H4 (cell line): ENCODE measurements at regions not wholly inside any gene's neighbourhood (a gene's known extent, or its start where the extent isn't known, plus 50 kb on each side); places are given as distances from the start of the nearest gene placed in this dataset.
"Not testable (repeated sequence)": the region's sequence is repeated elsewhere in the genome, so short reads cannot be mapped to it uniquely, and the experiment has no call there.

ENCODE experiments used
- DNase-seq: peaks from one replicate; pipeline ENCODE4 v3.0.0-alpha.2; 2015; ENCODE audit warnings: low spot score

DNA sequence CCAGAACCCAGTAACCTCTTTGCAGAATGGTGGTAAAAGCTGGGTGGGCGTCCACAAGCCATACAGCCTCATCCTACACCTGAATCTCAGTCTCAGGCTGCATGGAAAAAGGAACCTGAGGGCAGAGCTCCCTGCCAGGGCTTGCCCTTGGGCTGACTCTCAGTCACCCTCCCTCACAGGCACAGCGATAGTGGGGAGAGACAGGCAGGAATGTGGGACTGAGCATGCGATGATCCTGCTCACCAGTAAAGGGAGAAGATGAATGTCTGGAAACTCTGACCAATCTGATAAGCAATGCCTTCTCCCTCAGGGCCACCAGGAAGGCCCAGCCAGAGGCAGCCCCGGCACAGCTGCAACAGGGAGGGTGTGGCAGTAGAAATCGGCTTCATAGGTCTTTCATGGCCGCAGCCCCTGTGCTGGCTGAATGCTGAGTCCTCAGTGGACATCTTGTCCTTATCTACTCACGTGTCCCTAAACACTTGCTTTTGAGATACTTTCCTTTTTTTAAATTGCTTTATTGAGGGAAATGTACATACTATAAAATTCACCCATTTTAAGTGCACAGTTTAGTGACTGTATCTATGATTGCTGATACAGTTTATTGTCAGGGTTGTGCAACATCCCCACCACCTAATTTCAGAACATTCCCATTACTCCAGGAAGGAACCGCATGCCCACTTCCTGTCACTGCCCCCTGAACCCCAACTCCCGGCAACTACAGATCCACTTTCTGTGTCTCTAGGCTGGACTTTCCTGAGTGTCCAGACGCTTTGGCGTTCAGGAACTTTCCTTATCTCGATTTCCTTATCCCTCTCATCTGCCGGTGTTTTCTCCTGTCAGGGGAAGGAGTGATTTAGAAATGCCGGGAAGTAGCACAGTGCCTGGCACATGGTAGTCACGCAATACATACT is 258.1 kb downstream of the PCNX1 start:
- no peak for DNase-seq

DNA sequence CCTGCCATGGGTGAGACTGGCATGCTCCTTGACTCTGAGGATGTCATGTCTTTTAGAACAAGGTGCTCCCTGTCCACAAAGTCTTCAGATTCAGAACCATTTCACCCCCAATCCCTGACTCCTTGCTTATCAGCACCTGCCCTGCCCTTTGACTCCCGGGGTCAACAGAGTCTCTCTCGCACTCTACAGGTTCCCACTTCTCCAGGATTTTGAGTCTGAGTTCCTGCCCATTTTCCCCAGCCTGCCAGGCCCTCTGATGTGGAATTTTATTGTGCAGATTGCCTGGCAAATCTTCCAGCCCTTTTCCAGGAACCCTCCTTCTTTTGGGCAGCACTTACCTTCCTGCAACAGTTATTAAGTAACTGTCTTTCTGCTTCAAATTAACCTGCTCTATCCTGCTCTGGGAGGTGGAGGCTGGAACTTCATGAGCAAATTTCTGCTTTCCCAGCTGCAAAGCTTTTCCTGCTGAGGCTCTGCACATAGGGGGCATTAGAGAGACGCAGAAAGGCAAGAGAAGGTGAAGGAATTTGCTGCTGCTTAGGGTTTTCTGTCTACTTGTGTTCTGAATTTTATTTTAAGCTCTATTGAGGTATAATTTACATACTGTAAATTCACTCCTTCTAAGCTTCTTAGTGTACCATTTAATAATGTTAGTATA is 259.1 kb downstream of the PCNX1 start:
- DNase-seq, result peak; percentile 70

DNA sequence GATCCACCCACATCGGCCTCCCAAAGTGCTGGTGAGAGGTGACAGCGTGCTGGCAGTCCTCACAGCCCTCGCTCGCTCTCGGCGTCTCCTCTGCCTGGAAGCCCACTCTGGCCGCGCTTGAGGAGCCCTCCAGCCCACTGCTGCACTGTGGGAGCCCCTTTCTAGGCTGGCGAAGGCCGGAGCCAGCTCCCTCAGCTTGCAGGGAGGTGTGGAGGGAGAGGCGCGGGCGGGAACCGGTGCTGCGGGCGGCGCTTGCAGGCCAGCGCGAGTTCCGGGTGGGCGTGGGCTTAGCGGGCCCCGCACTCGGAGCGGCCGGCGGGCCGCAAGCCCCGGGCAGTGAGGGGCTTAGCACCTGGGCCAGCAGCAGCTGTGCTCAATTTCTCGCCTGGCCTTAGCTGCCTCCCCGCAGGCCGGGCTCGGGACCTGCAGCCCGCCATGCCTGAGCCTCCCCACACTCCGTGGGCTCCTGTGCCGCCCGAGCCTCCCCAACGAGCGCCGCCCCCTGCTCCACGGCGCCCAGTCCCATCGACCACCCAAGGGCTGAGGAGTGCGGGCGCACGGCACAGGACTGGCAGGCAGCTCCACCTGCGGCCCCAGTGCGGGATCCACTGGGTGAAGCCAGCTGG is 260.2 kb downstream of the PCNX1 start:
- DNase-seq, result not testable (repeated sequence)

DNA sequence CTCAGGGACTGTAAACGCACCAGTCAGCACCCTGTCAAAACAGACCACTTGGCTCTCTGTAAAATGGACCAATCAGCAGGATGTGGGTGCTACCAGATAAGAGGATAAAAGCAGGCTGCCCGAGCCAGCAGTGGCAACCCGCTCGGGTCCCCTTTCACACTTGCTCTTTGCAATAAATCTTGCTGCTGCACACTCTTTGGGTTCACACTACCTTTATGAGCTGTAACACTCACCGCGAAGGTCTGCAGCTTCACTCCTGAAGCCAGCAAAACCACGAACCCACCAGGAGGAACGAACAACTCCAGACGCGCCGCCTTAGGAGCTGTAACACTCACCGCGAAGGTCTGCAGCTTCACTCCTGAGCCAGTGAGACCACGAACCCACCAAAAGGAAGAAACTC is 260.9 kb downstream of the PCNX1 start:
- not testable (repeated sequence) for DNase-seq

DNA sequence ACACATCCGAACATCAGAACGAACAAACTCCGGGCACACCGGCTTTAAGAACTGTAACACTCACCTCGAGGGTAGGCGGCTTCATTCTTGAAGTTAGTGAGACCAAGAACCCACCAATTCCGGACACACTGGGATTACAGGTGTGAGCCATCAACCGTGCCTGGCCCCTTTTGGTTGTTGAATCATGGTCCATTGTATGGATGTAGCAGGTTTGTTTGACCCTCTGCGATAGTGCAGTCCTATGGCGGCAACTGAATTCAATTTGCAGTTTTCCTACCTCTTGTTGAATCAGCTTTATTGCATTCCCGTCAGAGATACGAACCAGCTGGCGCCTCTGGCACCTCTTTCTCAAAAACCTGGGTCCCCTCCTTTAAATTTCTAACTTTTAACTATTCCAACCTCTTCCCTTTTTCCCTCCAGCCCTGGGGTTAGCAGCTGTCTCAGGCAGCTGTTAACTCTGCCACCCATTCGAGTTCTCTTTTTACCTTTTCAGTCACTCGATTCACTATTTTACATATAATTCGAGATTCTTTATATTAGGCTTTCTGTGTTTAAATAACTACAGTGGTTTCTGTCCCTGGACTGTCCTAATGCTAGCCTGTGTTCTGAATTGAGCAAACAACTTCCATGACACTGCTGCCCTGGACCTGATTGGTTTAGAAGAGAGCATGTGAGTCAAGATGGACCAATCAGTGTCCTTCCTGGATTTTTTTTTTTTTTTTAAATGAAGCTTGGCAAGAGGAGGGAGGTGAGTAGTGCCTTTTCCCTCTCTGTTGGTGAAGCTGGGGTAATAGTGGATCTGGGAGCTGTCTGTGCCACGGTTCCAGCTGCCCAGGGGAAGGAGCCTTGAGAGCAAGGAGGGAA is 261.5 kb downstream of the PCNX1 start:
- no peak for DNase-seq

DNA sequence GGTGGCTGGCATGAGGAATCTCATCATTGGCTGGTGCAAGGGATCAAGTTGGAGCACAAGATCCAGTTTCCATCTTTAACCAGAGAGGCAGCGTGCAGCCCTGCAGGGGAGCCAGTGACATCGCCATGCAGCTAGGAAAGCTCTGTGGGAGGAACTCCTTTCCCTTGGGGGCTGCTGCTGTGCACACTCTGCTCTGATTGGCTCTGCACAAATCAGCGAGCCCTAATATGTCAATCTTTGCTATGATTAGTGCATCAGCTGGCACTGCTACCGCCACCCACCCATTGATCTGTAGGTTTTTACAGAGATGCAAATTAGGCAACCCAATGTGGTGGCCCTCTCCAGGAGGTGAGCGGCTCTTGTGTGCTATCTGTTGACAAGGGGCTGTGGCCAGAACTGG is 262.6 kb downstream of the PCNX1 start:
- DNase-seq, result no peak

DNA sequence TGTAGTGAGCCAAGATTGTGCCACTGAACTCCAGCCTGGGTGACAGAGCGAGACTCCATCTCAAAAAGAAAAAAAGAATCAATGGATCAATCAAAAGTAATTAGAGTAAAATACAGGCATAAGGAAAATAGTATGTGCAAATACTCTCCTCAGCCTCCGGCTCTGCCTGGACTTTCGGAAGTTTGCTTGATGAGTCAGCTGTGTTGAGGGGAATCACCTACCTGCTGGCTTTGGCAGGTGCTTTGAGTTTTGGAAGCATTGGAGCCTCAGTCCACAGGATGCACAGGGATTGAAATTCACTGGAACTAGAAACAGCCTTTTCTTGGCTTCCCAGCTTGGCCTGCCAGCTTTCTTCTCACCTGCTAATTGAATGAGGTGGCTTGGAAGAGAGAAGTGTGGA is 268.2 kb downstream of the PCNX1 start:
- no peak for DNase-seq

DNA sequence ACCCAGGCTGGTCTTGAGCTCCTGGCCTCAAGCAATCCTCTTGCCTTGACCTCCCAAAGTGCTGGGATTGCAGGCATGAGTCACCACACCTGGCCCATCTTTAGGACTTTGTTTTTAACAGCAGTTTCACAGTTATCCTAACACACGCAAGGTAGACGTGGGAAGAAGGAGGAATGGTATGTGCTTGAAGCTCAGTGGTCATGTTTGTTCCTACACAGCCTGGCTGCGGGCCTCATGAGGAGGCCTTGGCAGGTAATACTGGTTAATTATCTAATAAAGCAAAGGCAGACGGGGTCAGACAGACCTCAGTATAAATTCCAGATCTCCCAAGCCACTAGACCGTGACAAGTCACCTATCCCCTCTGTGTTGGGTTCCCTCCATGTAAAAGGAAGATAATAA is 271.8 kb downstream of the PCNX1 start:
- DNase-seq, result no peak

DNA sequence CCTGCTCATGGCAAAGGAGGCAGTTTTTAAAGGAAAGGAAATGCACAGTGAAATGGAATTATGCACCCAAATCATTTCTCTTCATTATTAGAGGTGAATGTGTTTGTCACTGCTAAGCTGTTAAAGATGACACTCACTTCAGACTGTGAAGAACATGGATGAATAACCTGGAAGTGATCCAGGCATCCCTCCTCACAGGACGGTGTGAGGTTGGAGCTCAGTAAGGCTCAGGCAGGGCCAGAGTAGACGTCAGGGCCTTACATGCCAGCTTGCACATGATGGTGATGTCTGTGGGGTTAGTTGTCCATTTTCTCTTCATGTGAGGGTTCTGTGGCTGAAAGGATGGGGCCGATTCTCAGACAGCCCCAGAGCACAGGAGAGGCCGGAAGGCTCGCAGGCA is 273.1 kb downstream of the PCNX1 start:
- no peak for DNase-seq

DNA sequence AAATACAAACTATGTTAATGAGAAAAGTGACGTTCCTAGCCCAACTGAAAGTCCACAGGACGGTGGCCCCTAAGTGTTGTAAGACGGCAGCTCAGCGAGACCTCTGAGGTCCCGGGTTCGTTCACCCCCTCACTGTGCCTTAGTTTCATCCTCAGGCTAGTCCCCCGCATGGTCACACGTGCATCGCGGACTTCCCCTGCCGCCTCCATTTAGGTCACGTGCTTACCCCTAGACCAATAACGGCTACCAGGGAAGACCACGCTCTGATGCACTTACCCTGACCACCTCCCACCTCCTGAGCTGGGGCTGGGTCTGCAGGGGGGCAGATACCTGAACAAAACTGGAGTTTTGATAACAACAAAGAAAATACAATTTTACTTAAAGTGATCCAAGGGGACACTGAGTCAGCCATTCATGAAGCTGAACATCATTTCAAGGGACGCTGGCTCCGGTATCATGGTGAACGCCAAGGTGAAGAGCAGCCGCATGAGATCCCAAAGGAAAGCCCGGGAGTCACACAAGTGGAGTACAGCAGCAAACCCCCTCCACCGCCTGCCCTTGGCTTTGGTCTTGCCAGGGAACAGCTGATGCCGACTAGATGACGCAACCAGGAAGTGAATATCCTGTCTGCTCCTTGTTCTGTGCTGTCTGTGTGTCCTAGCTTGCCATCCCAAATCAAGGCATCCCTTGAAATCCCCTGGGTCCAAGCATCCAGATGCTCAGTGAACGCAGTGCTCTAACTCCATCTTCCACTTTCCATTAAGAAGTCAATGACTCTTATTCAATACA is 274.1 kb downstream of the PCNX1 start:
- DNase-seq, result no peak

DNA sequence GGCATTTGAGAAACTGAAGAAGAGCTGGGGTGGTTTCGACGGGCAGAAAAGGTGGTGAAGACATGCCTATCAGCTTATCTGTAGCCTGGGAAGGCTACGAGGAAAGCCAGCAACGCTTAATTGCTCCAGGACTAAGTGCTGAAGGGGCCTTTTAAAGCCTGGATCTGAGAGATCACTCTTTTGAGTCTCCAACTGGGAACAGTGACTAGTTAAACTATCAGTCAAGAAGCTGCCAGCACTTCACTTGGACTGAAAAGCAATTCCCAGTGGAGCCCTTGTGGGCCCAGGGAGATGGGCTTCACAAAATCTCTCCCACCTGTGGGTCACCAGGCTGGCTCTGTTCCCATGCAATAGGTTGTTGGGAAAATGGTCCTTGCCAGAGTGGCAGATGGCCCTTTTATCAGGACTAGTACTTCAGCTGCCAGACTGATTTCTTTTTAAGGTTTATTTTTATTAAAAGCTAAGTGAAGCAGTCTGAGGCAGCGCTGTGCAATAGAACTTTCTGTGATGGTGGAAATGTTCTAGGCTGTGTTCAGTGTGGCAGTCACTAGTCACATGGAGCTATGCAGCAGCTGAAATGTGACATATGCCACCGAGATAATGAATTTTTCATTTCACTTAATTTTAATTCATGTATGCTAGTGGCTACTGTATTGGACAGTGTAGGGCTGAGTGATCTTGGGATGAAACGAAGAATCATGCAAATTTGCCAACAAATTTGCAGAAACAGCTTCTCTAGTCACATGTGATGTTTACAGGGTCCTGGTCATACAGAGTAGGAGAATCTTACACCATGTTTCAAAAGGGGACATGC is 276.8 kb downstream of the PCNX1 start:
- no peak for DNase-seq

DNA sequence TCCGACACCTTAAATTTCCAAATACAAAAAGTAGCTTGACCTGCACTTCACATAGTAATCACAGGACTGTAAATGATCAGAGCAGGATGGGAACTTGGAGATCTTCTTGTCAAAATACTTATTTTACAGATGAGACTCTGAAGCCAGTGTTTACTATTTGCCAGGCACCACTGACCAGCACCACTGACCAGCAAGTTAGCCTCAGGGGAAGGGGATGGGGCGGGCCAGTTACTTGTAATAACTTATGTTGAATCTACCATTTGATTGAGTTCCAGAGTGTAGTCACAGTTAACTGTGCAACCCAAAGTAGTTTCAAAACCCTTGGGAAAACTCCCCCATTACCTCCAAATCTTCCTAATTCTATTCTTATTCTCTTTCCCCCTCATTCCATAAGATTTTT is 278.4 kb downstream of the PCNX1 start:
- no peak for DNase-seq

DNA sequence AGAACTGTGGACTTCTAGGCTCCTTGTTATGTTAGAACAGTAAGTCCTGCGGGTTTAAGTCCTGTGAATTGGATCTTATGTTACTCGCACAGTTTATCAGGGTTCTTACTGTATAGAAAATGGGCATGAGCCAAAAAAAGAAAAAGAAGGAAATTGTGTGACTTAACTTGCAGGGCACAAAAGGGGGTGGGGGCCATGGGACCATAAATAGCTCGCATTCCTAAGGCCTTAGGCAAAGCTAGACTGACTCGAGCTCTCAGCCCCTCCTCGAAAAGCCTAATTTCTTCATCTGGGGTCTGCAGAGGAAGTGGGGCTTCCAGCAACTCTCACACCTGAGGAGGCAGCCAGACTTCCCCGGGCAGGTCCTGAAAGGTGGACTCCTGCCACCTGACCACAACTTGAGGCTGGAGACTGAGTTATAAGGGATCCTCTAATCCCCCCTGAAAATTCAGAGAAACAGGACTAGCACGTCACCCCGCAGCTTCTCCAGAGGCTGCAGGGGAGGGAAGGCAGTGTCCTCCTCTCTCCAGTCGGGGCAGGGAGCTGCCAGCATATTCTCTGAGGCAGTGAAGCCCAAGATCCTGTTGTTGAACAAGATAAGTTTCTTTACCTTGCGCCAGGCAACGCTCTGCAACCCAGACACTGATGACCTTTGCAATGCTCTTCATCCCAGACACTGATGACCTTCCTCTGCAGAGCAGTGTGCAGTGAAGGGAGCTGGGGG is 280.5 kb downstream of the PCNX1 start:
- no peak for DNase-seq

DNA sequence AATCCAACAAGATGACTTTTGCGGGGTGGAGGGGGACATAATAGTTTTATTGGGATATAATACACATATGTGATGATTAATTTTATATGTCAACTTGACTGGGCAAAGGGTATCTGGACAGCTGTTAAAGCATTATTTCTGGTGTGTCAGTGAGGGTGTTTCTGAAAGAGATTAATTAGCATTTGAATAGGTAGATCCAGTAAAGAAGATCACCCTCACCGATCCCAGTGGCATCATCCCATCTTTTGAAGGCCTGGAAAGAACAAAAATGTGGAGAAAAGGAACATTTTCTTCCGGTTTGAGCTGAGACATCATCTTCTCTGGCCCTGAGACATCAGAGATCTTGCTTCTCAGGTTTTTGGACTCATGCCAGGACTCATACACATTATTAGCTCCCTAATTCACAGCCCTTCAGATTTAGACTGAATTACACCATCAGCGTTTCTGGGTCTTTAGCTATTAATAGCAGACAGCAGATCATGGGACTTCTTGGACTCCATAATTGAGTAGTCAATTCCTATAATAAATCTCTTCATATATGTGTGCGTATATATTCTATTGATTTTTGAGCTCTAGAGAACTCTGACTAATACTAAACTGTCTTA is 283.6 kb downstream of the PCNX1 start:
- DNase-seq, result no peak

DNA sequence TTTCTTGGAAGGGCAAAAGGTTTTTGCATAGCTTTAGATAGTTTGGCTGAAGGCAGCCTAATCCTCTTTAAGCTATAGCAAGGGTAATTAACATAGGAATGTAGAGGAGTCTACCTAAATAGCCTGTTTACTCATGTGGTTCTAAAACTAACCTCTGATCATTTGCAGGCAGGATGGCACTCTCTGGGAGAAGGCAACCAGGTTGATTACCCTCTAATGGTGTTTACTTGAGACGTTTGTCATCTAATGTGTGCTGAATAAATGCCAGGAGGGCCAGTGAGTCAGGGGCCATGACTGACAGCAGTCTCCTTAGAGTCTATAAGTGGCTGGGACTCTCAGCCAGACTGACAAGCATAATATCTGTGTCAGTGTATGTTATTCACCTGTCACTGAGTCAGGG is 286.4 kb downstream of the PCNX1 start:
- DNase-seq, result no peak

DNA sequence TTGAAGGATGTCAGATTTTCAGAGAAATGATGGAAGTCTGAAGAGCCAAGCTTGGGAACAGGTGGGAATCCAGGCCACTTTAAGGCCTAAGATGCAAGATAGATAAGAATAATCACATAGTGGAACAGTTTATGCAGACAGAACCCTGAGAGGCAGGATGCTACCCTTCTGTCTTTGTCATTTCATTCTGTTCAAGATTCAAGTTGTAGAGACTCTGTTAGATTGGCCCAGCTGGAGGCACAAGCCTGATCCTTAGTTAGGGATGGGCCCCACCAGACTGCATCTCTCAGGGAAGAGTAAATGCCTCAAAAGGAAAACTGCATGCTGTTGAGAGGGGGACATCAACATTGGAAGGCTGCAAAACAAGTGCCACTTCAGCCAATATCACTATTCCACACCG is 287.0 kb downstream of the PCNX1 start:
- DNase-seq, result no peak

DNA sequence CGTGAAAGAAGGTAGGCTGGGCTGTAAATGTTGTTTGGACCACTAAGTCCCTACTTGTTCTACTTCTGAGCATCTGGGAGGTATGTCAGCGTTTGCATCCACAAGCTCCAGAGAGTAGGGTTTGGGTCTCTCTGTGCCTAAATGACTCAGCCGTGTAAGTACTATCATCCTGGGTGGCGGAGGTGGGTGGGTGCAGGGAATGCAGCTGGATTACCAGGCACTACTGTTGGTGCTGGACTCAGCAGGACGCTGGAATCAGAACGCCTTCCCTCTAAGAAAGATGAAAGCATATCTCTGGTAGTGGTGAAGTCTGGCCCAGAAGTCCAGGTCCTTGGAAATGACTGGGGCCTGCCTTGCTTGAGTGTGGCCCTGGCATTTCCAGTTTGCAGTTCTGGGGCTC is 289.7 kb downstream of the PCNX1 start:
- DNase-seq, result no peak

DNA sequence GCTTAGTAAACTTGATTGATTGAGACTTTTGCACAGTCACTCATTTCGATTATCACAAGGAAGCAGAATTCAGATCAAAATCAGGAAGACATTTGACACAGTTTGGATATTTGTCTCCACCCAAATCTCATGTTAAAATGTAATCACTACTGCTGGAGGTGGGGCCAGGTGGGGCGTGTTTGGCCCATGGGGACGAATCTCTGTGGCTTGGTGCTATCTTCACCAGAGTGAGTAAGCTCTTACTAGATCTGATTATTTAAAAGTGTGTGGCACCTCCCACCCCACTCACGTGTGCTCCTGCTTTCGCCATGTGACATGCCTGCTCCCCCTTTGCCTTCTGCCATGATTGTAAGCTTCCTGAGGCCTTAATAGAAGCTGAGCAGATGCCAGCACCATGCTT is 291.4 kb downstream of the PCNX1 start:
- DNase-seq, result no peak

DNA sequence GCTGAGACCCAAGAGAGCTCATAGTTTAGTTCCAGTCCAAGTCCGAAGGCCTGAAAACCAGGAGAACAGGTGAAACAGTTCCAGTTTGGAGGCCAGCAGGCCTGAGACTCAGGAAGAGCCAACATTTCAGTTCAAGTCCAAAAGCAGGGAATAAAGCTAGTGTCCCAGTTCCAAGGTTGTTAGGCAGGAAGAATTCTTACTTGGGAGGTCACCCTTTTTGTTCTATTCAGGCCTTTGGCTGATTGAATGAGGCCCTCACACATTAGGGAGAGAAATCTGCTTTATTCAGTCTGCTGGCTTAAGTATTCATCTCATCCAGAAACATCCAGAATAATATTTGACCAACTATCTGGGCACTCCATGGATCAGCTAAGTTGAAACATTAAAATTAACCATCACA is 294.6 kb downstream of the PCNX1 start:
- no peak for DNase-seq
